ENCODE measurements at regions not wholly inside any gene's neighbourhood (a gene's known extent, or its start where the extent isn't known, plus 50 kb on each side); places are given as distances from the start of the nearest gene placed in this dataset.

DNA sequence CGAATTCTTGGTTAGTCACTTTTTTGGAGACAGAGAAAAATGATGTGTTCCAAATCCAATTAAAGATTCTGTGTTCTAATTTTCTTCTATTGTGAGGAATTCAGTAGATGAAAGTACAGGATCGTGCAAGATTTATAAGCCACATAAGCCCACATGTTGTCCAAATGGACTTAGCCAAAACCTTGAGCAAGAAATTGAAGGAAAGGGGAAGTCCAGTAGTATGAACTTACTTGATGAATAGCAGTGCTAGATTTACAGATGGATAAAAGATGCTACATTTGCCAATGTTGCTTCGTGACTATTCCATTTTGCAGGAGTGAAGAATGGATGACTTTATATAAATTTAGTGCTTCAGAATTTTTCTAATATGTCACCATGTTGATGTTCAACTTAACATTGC is 120.0 kb upstream of the ATP11B start:
- TF ChIP-seq, protein P1, sequence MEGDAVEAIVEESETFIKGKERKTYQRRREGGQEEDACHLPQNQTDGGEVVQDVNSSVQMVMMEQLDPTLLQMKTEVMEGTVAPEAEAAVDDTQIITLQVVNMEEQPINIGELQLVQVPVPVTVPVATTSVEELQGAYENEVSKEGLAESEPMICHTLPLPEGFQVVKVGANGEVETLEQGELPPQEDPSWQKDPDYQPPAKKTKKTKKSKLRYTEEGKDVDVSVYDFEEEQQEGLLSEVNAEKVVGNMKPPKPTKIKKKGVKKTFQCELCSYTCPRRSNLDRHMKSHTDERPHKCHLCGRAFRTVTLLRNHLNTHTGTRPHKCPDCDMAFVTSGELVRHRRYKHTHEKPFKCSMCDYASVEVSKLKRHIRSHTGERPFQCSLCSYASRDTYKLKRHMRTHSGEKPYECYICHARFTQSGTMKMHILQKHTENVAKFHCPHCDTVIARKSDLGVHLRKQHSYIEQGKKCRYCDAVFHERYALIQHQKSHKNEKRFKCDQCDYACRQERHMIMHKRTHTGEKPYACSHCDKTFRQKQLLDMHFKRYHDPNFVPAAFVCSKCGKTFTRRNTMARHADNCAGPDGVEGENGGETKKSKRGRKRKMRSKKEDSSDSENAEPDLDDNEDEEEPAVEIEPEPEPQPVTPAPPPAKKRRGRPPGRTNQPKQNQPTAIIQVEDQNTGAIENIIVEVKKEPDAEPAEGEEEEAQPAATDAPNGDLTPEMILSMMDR (conservative IDR thresholded peaks at IDR 0.05; ENCODE audit: low read length) = no peak
- no peak for TF ChIP-seq EZH2phosphoT487 (IDR thresholded peaks at IDR 0.05; ENCODE audit: borderline replicate concordance, low read depth, low read length)
